ENCODE measurements at regions not wholly inside any gene's neighbourhood (a gene's known extent, or its start where the extent isn't known, plus 50 kb on each side); places are given as distances from the start of the nearest gene placed in this dataset.
"Not testable (repeated sequence)": the region's sequence is repeated elsewhere in the genome, so short reads cannot be mapped to it uniquely, and the experiment has no call there.

DNA sequence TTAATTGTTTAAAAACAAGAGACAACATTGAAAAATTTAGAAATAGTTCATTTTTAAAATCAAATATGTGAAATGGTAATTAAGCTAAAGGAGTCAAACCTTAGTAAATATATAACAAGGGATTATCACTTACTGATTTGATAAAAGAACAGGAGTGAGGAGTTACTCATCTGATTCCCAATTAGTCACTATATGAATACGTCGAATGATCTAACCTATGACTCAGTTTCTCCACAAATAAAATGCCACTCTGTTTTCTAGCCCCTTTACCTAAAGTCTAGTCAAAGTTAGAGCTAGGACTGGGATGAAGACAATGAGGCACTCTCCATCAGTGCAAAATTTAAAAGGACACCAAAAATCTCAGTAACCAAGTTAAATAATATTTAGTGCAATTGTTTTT lies 70.4 kb upstream of the RASEF start:
- DNase-seq = no peak

DNA sequence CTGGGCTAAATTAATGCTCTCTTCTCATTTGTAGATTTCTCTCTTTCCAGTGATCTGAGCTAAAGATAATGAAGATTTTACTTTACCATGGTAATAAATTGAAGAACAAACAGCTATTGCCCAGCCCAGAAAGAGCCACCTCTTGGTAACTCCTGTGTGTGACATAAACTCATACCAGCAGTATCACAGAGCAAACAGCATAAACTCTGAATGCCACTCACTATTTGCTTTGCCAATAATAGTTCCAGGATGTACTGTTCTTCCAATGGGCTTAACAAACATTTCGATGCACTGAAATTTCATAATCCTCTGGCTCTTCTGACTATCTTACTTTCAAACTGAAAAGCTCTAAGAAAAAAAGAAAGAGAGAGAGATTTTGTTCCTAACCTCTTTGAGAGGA lies 69.8 kb upstream of the RASEF start:
- no peak for DNase-seq

DNA sequence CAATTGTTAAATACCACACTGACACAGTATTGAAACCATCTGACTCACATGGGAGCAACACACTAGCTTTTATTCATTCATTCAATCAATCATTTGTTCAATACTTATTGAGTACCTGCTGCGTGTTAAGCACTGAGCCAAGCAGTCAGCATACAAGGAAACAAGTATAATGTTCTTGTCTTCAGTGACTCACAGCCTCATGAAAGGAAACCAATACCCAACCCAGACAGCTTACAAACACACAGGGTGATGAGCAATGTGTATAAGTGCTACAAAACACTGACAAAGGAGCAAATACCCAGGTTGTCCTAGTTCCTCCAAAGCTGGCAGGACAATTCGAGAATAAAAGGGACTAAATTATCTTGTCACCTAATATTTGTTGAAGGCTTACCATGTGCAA lies 67.6 kb upstream of the RASEF start:
- DNase-seq = no peak

DNA sequence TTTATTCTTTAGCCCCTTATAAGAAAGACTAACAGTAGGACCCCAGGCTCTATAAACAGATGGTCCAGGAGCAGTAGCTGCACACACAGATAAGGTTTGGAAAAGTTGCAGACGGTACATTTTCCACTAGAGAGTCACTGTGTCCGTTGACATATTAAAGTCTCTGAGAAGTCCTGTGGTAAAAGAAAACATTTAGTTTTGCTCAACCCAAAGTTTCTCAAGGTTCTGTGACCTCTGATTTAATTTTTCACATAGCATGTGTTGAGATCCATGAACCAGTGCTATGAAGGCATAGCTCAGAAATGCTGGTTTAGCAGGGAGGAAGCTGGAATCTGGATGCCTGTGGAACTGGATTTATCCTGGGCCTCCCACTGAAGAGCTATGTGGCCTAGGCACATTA lies 62.7 kb upstream of the RASEF start:
- no peak for DNase-seq

DNA sequence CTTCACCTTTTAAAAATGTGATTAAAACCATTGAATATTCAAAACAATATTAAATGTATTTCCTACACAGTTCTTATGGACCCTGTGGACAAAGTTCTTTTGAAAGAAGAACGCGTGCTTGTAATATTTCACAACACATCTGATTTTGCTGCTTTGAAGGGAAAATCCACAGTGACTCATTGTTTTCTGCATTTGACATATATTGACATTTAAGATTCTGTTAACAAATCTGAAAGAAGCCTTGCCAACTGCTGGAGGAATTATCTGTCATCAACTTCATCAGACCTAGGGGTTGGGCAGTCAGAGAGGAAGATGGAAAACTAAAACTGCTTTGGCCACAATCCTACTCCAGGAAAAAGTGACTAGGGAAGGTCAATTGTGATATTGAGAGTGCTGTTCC lies 56.9 kb upstream of the RASEF start:
- DNase-seq = no peak

DNA sequence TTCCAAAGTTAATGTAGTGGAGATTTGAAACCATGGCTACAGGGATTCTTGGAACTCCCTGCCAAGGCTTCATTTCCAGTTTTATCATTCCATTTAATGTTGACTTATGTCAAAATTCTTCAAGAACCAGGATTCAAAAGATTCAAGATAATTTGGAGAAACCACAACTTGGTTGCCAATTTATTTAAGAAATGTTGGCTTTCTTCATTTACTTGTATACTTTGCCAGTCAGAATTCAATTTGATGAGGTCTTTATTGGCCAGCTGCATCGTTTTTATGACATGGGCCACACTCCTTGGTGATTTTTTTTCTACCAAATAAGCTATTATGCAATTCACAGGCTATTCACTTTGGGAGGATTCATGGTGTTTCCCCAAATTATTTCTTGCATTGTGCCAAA lies 53.1 kb upstream of the RASEF start:
- no peak for DNase-seq

DNA sequence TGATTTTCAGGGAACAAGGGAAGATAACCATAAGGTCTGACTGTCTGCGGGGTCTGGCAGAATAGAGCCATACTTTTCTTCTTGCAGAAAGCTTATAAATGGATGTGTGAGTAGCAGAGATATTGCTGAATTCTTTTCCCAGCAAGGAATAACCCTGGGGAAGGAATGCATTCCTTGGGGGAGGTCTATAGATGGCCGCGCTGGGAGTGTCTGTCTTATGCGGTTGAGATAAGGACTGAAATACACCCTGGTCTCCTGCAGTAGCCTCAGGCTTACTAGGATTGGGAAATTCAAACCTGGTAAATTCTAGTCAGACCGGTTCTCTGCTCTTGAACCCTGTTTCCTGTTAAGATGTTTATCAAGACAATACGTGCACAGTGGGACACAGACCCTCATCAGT lies 50.5 kb upstream of the RASEF start:
- DNase-seq = not testable (repeated sequence)
